GM12878 (cell line): ENCODE measurements at regions not wholly inside any gene's neighbourhood (a gene's known extent, or its start where the extent isn't known, plus 50 kb on each side); places are given as distances from the start of the nearest gene placed in this dataset.

Experiments
- ATAC-seq: fragments of 200-7000 bp; cut with Tn5 transposase; 3 replicates; pipeline ENCODE4 v1.9.1; 2020; ENCODE audit warnings: mild to moderate bottlenecking, moderate library complexity
- BruUV-seq: library from RNA; stranded (reverse); fragments of 400-500 nt; replicated peaks from 2 replicates; lab custom pipeline; 2021; lab: Mats Ljungman, UMichigan
- CTCF ChIA-PET: fragments of 300-600 bp; sonication (Branson Sonifier 250); formaldehyde crosslinking; extraction: SDS; loops from one replicate; lab custom pipeline; 2021; ENCODE audit warnings: inconsistent platforms; lab: Yijun Ruan, JAX
- POLR2A ChIA-PET: fragments of 350-600 bp; formaldehyde crosslinking; extraction: SDS; loops from one replicate; lab custom pipeline; 2021; ENCODE audit warnings: inconsistent platforms; lab: Charles Lee
- RAD21 ChIA-PET: fragments of 300-600 bp; sonication (Branson Sonifier 250); formaldehyde crosslinking; loops from one replicate; lab custom pipeline; 2023; ENCODE audit warnings: antibody characterized with exemption; ENCODE audit not compliant: unreplicated experiment; lab: Charles Lee
- SMC1A ChIA-PET: fragments of 300-600 bp; sonication (Branson Sonifier 250); formaldehyde crosslinking; loops from one replicate; lab custom pipeline; 2023; ENCODE audit not compliant: unreplicated experiment, uncharacterized antibody; lab: Charles Lee
- DNase-seq: peaks from one replicate; pipeline ENCODE4 v3.0.0-alpha.2; 2011; ENCODE audit warnings: low read depth, low spot score
- FAIRE-seq: peaks from 3 replicates; lab custom pipeline; 2011; peaks lifted over from hg19 to GRCh38; lab: Jason Lieb, UNC
- H2AFZ ChIP-seq: 2 replicates; pipeline ENCODE4 v1.6.0; 2011; ENCODE audit warnings: low read depth, low read length, control low read depth; ENCODE audit not compliant: control insufficient read depth
- H3K27ac ChIP-seq: 2 replicates; pipeline ENCODE4 v1.5.1; 2011; ENCODE audit warnings: control low read depth; ENCODE audit not compliant: control insufficient read depth, insufficient read depth
- H3K27me3 ChIP-seq, 2 experiments: replicated peaks in 1 of 2; 2 replicates each; pipeline versions ENCODE4 v1.6.0 to v1.6.1; 2011; ENCODE audit warnings: low read length in 1 of 2; ENCODE audit not compliant: control insufficient read depth in 2 of 2, insufficient read depth in 2 of 2
- H3K36me3 ChIP-seq, 2 experiments: 2 replicates each; pipeline ENCODE4 v1.5.1; 2011; ENCODE audit warnings: low read length in 1 of 2; ENCODE audit not compliant: control insufficient read depth in 2 of 2, insufficient read depth in 2 of 2
- H3K4me1 ChIP-seq: 2 replicates; pipeline ENCODE4 v1.6.1; 2011; ENCODE audit warnings: mild to moderate bottlenecking, low read length, moderate library complexity, mixed read lengths; ENCODE audit not compliant: control insufficient read depth, insufficient read depth
- H3K4me2 ChIP-seq: 2 replicates; pipeline ENCODE4 v1.6.0; 2011; ENCODE audit warnings: control low read depth; ENCODE audit not compliant: control insufficient read depth, insufficient read depth
- H3K4me3 ChIP-seq: fragments of 200-600 bp; sonication (generic); 2 replicates; pipeline ENCODE4 v1.5.1; 2016
- H3K79me2 ChIP-seq: 2 replicates; pipeline ENCODE4 v1.6.0; 2011; ENCODE audit warnings: low read length; ENCODE audit not compliant: control insufficient read depth, insufficient read depth
- H3K9ac ChIP-seq: 2 replicates; pipeline ENCODE4 v1.8.0; 2011; ENCODE audit warnings: low read length, control low read depth, mixed read lengths; ENCODE audit not compliant: control insufficient read depth, insufficient read depth
- H3K9me3 ChIP-seq: replicated peaks from 3 replicates; pipeline ENCODE4 v1.5.1; 2011; ENCODE audit warnings: mild to moderate bottlenecking, low read length; ENCODE audit not compliant: control insufficient read depth, insufficient read depth
- H4K20me1 ChIP-seq: 2 replicates; pipeline ENCODE4 v1.6.0; 2011; ENCODE audit not compliant: control insufficient read depth, insufficient read depth
- EP300 ChIP-seq, 2 experiments: fragments of 150-350 bp in 1 of 2; IDR thresholded peaks; 2 replicates each; pipeline ENCODE4 v1.6.1; 2011 to 2012; ENCODE audit warnings: low read depth in 2 of 2, low read length in 2 of 2, borderline replicate concordance in 1 of 2, improper control_type of control experiment in 1 of 2, inconsistent platforms in 1 of 2; ENCODE audit not compliant: control insufficient read depth in 1 of 2
- GATAD2B ChIP-seq: fragments of 450-650 bp; conservative IDR thresholded peaks from 2 replicates; pipeline ENCODE4 v1.6.1; 2017; ENCODE audit warnings: low read depth, mild to moderate bottlenecking, moderate library complexity
- MYC ChIP-seq: IDR thresholded peaks from 2 replicates; pipeline ENCODE4 v1.6.1; 2011; ENCODE audit warnings: mild to moderate bottlenecking, low read length, moderate library complexity, inconsistent platforms; ENCODE audit not compliant: insufficient read depth, insufficient replicate concordance, insufficient read length, severe bottlenecking
- NFIC ChIP-seq: IDR thresholded peaks from 2 replicates; pipeline ENCODE4 v1.6.1; 2012; ENCODE audit warnings: low read depth, mild to moderate bottlenecking, inconsistent platforms, low read length, moderate library complexity
- POLR2AphosphoS5 ChIP-seq: IDR thresholded peaks from 2 replicates; pipeline ENCODE4 v1.6.1; 2011; ENCODE audit warnings: mild to moderate bottlenecking, low read length, inconsistent platforms
- SMAD1 ChIP-seq: fragments of 450-650 bp; IDR thresholded peaks from 2 replicates; pipeline ENCODE4 v1.6.1; 2018; ENCODE audit warnings: mild to moderate bottlenecking, low read depth; ENCODE audit not compliant: partially characterized antibody
- WGBS: methylation state at CpG from one replicate; pipeline ENCODE4 v1.1.6; 2016; ENCODE audit warnings: low lambda C conversion rate; ENCODE audit not compliant: insufficient replicate concordance, insufficient coverage; ENCODE audit errors: missing lambda C conversion rate; 5-methylcytosine and 5-hydroxymethylcytosine counted together
- in situ Hi-C: fragments of 300-500 bp; cut with MboI; formaldehyde crosslinking; loops from 9 replicates; pipeline ENCODE4 v1.14.3; 2018; ENCODE audit warnings: mixed read lengths
- intact Hi-C: fragments of 100-400 bp; cut with micrococcal nuclease; formaldehyde crosslinking; loops from one replicate; pipeline ENCODE4 v1.14.2; 2022; ENCODE audit not compliant: unreplicated experiment
- TF ChIP-seq, protein P1 (sequence below): fragments of 450-650 bp; IDR thresholded peaks from 2 replicates; pipeline ENCODE4 v1.6.1; 2018; ENCODE audit warnings: borderline replicate concordance, mild to moderate bottlenecking; ENCODE audit not compliant: partially characterized antibody
- TF ChIP-seq, protein P2 (sequence below): fragments of 450-650 bp; IDR thresholded peaks from 2 replicates; pipeline ENCODE4 v1.6.1; 2017; ENCODE audit warnings: mild to moderate bottlenecking, moderate library complexity
- TF ChIP-seq, protein P3 (sequence below): fragments of 450-650 bp; formaldehyde crosslinking; IDR thresholded peaks from 2 replicates; pipeline ENCODE4 v1.4.0; 2022; ENCODE audit warnings: mild to moderate bottlenecking, moderate library complexity

DNA sequence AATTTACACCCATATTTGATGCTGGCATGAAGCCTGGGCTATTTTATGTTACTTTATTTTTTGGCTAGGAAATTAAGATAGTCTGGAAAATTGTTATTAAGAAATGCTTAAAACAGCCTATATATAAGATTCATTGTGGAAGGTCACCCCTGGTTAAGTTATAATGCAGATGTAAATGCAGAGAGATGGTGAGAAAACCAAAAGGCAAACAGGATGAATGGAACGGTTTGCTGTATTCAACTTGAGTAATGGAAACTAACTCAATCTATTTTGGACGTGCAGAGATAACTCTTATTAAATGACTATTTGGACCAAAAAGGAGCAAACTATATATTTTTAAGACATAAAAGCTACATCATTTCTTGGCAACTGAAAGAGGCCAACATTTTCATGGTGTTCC, 446.3 kb upstream of the FRG1 start (continued):
- TF ChIP-seq SMAD1 (no peak), MYC (no peak)

DNA sequence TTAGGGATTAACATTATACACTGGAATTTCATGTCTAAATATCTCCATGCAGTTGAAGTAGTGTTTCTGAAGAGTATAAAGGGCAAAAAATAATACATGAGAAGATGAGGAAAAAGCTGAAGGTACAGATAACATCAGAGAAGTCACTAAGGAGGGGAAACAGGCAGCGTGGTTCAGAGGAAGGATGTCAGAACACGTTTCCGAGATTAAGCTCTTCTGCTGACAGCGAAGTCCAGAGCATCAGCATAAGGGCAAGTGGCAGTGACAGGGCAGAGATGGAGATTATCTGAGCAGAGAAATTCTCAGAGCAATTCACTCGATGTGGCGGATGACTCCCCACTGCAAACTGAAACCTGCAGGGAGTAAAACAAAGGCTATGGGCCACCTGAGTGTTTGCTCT, 443.2 kb upstream of the FRG1 start:
- DNase-seq: no peak
- ChIA-PET CTCF (no interaction called here), RAD21 (no interaction called here), SMC1A (no interaction called here), POLR2A (no interaction called here)
- Histone ChIP-seq H3K4me1 (no peaks in the 10 kb centered on the region), H3K36me3 (no peaks in the 10 kb centered on the region), H3K27me3 (no peaks in the 10 kb centered on the region), H3K79me2 (no peaks in the 10 kb centered on the region), H2AFZ (no peak overlapping the region), H4K20me1 (no peaks in the 10 kb centered on the region), H3K9ac (no peak overlapping the region), H3K9me3 (peaks cover 1% of the 10 kb centered on the region; the same call in 1 of the 3 replicates), H3K27ac (no peak overlapping the region), H3K4me3 (no peak overlapping the region), H3K4me2 (no peak overlapping the region)
- ATAC-seq: no peak
- 44% methylated on average over 6 of the region's 6 CpGs for WGBS
- intact Hi-C loops (no loop called here), in situ Hi-C loops (no loop called here)
- TF ChIP-seq EP300 (IDR thresholded peaks at IDR 0.05; ENCODE audit: borderline replicate concordance in 1 of 2, control insufficient read depth in 1 of 2, low read depth in 2 of 2, low read length in 2 of 2) (no peak), NFIC (no peak), GATAD2B (no peak), POLR2AphosphoS5 (no peak)
- TF ChIP-seq, protein P1, sequence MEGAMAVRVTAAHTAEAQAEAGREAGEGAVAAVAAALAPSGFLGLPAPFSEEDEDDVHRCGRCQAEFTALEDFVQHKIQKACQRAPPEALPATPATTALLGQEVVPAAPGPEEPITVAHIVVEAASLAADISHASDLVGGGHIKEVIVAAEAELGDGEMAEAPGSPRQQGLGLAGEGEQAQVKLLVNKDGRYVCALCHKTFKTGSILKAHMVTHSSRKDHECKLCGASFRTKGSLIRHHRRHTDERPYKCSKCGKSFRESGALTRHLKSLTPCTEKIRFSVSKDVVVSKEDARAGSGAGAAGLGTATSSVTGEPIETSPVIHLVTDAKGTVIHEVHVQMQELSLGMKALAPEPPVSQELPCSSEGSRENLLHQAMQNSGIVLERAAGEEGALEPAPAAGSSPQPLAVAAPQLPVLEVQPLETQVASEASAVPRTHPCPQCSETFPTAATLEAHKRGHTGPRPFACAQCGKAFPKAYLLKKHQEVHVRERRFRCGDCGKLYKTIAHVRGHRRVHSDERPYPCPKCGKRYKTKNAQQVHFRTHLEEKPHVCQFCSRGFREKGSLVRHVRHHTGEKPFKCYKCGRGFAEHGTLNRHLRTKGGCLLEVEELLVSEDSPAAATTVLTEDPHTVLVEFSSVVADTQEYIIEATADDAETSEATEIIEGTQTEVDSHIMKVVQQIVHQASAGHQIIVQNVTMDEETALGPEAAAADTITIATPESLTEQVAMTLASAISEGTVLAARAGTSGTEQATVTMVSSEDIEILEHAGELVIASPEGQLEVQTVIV: no peak
- TF ChIP-seq, protein P2, sequence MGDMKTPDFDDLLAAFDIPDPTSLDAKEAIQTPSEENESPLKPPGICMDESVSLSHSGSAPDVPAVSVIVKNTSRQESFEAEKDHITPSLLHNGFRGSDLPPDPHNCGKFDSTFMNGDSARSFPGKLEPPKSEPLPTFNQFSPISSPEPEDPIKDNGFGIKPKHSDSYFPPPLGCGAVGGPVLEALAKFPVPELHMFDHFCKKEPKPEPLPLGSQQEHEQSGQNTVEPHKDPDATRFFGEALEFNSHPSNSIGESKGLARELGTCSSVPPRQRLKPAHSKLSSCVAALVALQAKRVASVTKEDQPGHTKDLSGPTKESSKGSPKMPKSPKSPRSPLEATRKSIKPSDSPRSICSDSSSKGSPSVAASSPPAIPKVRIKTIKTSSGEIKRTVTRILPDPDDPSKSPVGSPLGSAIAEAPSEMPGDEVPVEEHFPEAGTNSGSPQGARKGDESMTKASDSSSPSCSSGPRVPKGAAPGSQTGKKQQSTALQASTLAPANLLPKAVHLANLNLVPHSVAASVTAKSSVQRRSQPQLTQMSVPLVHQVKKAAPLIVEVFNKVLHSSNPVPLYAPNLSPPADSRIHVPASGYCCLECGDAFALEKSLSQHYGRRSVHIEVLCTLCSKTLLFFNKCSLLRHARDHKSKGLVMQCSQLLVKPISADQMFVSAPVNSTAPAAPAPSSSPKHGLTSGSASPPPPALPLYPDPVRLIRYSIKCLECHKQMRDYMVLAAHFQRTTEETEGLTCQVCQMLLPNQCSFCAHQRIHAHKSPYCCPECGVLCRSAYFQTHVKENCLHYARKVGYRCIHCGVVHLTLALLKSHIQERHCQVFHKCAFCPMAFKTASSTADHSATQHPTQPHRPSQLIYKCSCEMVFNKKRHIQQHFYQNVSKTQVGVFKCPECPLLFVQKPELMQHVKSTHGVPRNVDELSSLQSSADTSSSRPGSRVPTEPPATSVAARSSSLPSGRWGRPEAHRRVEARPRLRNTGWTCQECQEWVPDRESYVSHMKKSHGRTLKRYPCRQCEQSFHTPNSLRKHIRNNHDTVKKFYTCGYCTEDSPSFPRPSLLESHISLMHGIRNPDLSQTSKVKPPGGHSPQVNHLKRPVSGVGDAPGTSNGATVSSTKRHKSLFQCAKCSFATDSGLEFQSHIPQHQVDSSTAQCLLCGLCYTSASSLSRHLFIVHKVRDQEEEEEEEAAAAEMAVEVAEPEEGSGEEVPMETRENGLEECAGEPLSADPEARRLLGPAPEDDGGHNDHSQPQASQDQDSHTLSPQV: no peak
- TF ChIP-seq, protein P3, sequence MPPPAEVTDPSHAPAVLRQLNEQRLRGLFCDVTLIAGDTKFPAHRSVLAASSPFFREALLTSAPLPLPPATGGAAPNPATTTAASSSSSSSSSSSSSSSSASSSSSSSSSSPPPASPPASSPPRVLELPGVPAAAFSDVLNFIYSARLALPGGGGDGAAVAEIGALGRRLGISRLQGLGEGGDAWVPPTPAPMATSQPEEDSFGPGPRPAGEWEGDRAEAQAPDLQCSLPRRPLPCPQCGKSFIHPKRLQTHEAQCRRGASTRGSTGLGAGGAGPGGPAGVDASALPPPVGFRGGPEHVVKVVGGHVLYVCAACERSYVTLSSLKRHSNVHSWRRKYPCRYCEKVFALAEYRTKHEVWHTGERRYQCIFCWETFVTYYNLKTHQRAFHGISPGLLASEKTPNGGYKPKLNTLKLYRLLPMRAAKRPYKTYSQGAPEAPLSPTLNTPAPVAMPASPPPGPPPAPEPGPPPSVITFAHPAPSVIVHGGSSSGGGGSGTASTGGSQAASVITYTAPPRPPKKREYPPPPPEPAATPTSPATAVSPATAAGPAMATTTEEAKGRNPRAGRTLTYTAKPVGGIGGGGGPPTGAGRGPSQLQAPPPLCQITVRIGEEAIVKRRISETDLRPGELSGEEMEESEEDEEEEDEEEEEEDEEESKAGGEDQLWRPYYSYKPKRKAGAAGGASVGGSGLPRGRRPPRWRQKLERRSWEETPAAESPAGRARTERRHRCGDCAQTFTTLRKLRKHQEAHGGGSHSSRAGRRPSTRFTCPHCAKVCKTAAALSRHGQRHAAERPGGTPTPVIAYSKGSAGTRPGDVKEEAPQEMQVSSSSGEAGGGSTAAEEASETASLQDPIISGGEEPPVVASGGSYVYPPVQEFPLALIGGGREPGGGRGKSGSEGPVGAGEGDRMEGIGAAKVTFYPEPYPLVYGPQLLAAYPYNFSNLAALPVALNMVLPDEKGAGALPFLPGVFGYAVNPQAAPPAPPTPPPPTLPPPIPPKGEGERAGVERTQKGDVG (CRISPR knock-in tag): no peak
- no peak for FAIRE-seq
- no TSS peak for BruUV-seq
